SK-N-SH (cell line): ENCODE measurements at regions not wholly inside any gene's neighbourhood (a gene's known extent, or its start where the extent isn't known, plus 50 kb on each side); places are given as distances from the start of the nearest gene placed in this dataset.

Source experiments
- CTCF ChIA-PET: fragments of 300-600, 350-600 bp; formaldehyde crosslinking; extraction: SDS; loops from one replicate; lab custom pipeline; 2021; lab: Yijun Ruan, JAX
- POLR2A ChIA-PET: fragments of 350-600 bp; sonication (Branson Sonifier 250); formaldehyde crosslinking; extraction: SDS; loops from one replicate; lab custom pipeline; 2020; ENCODE audit warnings: antibody characterized with exemption, inconsistent platforms; lab: Yijun Ruan, JAX
- DNase-seq: peaks from one replicate; pipeline ENCODE4 v3.0.0; 2012
- H2AFZ ChIP-seq: fragments of 200-600 bp; sonication (generic); 2 replicates; pipeline ENCODE4 v1.8.1; 2016; ENCODE audit warnings: antibody characterized with exemption, mild to moderate bottlenecking, low read depth
- H3F3A ChIP-seq: fragments of 200-600 bp; sonication (generic); replicated peaks from 2 replicates; pipeline ENCODE3; 2016; ENCODE audit warnings: antibody characterized with exemption, mild to moderate bottlenecking; ENCODE audit not compliant: insufficient read depth
- H3K27ac ChIP-seq, 2 experiments: fragments of 200-500 bp in 1 of 2; fragments of 200-600 bp in 1 of 2; sonication (Bioruptor generic) in 1 of 2; sonication (generic), shearing (Covaris generic) in 1 of 2; 2 replicates each; pipeline versions ENCODE4 v1.5.1 to v1.6.1; 2014 to 2016; ENCODE audit warnings: low read depth in 2 of 2, inconsistent platforms in 1 of 2, low read length in 1 of 2, mild to moderate bottlenecking in 1 of 2, mixed read lengths in 1 of 2
- H3K27me3 ChIP-seq: fragments of 200-600 bp; sonication (generic), shearing (Covaris generic); 2 replicates; pipeline ENCODE4 v1.6.1; 2016; ENCODE audit warnings: mixed run types; ENCODE audit not compliant: insufficient read depth
- H3K36me3 ChIP-seq, 2 experiments: fragments of 200-500 bp in 1 of 2; fragments of 200-600 bp in 1 of 2; sonication (Bioruptor generic) in 1 of 2; sonication (generic) in 1 of 2; replicated peaks in 1 of 2; 2 replicates each; pipeline versions ENCODE3 to v1.5.1; 2014 to 2016; ENCODE audit warnings: low read length in 1 of 2, mild to moderate bottlenecking in 1 of 2; ENCODE audit not compliant: insufficient read depth in 2 of 2, control insufficient read depth in 1 of 2
- H3K4me1 ChIP-seq, 2 experiments: fragments of 200-500 bp in 1 of 2; fragments of 200-600 bp in 1 of 2; sonication (Bioruptor generic) in 1 of 2; sonication (generic), shearing (Covaris generic) in 1 of 2; 2 replicates each; pipeline versions ENCODE4 v1.5.1 to v1.6.1; 2014 to 2016; ENCODE audit warnings: low read depth in 1 of 2, low read length in 1 of 2, mixed run types in 1 of 2; ENCODE audit not compliant: insufficient read depth in 2 of 2, control insufficient read depth in 1 of 2
- H3K4me2 ChIP-seq: fragments of 200-600 bp; sonication (generic), shearing (Covaris generic); 2 replicates; pipeline ENCODE4 v1.6.1; 2017; ENCODE audit warnings: mixed run types
- H3K4me3 ChIP-seq, 2 experiments: fragments of 200-500 bp in 1 of 2; fragments of 200-600 bp in 1 of 2; sonication (Bioruptor generic) in 1 of 2; sonication (generic), shearing (Covaris generic) in 1 of 2; 2 replicates each; pipeline versions ENCODE4 v1.5.1 to v1.8.1; 2014 to 2016; ENCODE audit warnings: low read depth in 2 of 2, inconsistent platforms in 1 of 2, low read length in 1 of 2, mild to moderate bottlenecking in 1 of 2, mixed read lengths in 1 of 2, moderate library complexity in 1 of 2
- H3K79me2 ChIP-seq: fragments of 200-600 bp; sonication (generic); 2 replicates; pipeline ENCODE4 v1.8.1; 2017; ENCODE audit warnings: mild to moderate bottlenecking; ENCODE audit not compliant: insufficient read depth
- H3K9ac ChIP-seq: fragments of 200-600 bp; sonication (generic); 2 replicates; pipeline ENCODE4 v1.6.1; 2017; ENCODE audit warnings: mixed run types
- H3K9me2 ChIP-seq: fragments of 200-600 bp; sonication (generic); 2 replicates; pipeline ENCODE4 v1.6.1; 2017; ENCODE audit warnings: mixed run types
- H3K9me3 ChIP-seq: fragments of 200-600 bp; sonication (generic); 2 replicates; pipeline ENCODE4 v1.6.1; 2017; ENCODE audit warnings: mixed run types, mild to moderate bottlenecking, moderate library complexity
- H4K20me1 ChIP-seq: fragments of 200-600 bp; sonication (generic); 2 replicates; pipeline ENCODE4 v1.6.1; 2017; ENCODE audit warnings: mild to moderate bottlenecking, mixed run types; ENCODE audit not compliant: insufficient read depth
- EP300 ChIP-seq, 2 experiments: IDR thresholded peaks; 2 replicates each; pipeline versions ENCODE4 v1.4.0 to v1.6.1; 2012; ENCODE audit warnings: borderline replicate concordance in 1 of 2, low read depth in 1 of 2, low read length in 1 of 2
- FOSL2 ChIP-seq: IDR thresholded peaks from 2 replicates; pipeline ENCODE4 v1.4.0; 2012; ENCODE audit warnings: low read depth, mild to moderate bottlenecking, moderate library complexity, borderline replicate concordance
- GABPA ChIP-seq: IDR thresholded peaks from 2 replicates; pipeline ENCODE4 v1.4.0; 2012; ENCODE audit warnings: low read depth, mild to moderate bottlenecking
- GATA2 ChIP-seq: sonication (generic); formaldehyde crosslinking; IDR thresholded peaks from 2 replicates; pipeline ENCODE4 v1.5.0; 2020; ENCODE audit warnings: mild to moderate bottlenecking, missing genetic modification reagents
- MEF2A ChIP-seq: IDR thresholded peaks from 2 replicates; pipeline ENCODE4 v1.4.0; 2012; ENCODE audit warnings: low read depth, borderline replicate concordance
- MXI1 ChIP-seq: IDR thresholded peaks from 2 replicates; pipeline ENCODE4 v1.6.1; 2012; ENCODE audit warnings: mild to moderate bottlenecking, low read depth, low read length, improper control_type of control experiment
- POLR2AphosphoS5 ChIP-seq: IDR thresholded peaks from 2 replicates; pipeline ENCODE4 v1.6.1; 2012; ENCODE audit warnings: low read depth, low read length
- RCOR1 ChIP-seq: fragments of 150-350 bp; IDR thresholded peaks from 2 replicates; pipeline ENCODE4 v1.6.1; 2017; ENCODE audit warnings: antibody characterized with exemption, low read length
- SIN3A ChIP-seq: IDR thresholded peaks from 2 replicates; pipeline ENCODE4 v1.6.1; 2012; ENCODE audit warnings: low read depth, mild to moderate bottlenecking, low read length, moderate library complexity, borderline replicate concordance
- SMC3 ChIP-seq: IDR thresholded peaks from 2 replicates; pipeline ENCODE4 v1.6.1; 2012; ENCODE audit warnings: low read depth, low read length, improper control_type of control experiment
- TAF1 ChIP-seq: IDR thresholded peaks from 2 replicates; pipeline ENCODE4 v1.6.1; 2012; ENCODE audit warnings: low read depth, mild to moderate bottlenecking, low read length, moderate library complexity, borderline replicate concordance
- TEAD4 ChIP-seq: IDR thresholded peaks from 2 replicates; pipeline ENCODE4 v1.4.0; 2012; ENCODE audit warnings: mild to moderate bottlenecking, borderline replicate concordance; ENCODE audit not compliant: insufficient read depth
- WGBS: methylation state at CpG from one replicate; pipeline ENCODE4 v1.1.6; 2017; ENCODE audit warnings: low lambda C conversion rate; 5-methylcytosine and 5-hydroxymethylcytosine counted together
- TF ChIP-seq, protein P1 (sequence below): IDR thresholded peaks from 2 replicates; pipeline ENCODE4 v1.4.0; 2012; ENCODE audit warnings: low read depth
- TF ChIP-seq, protein P2 (sequence below): IDR thresholded peaks from 2 replicates; pipeline ENCODE4 v1.4.0; 2012; ENCODE audit warnings: low read depth, borderline replicate concordance
- TF ChIP-seq, protein P3 (sequence below): IDR thresholded peaks from 2 replicates; pipeline ENCODE4 v1.4.0; 2012; ENCODE audit warnings: low read depth, borderline replicate concordance
- TF ChIP-seq, protein P4 (sequence below): IDR thresholded peaks from 2 replicates; pipeline ENCODE4 v1.6.1; 2012; ENCODE audit warnings: mild to moderate bottlenecking, low read depth, low read length, moderate library complexity
- TF ChIP-seq, protein P5 (sequence below): fragments of 200-600 bp; sonication (generic); IDR thresholded peaks from 2 replicates; pipeline ENCODE4 v1.6.1; 2017; ENCODE audit warnings: antibody characterized with exemption, mild to moderate bottlenecking, moderate library complexity

DNA sequence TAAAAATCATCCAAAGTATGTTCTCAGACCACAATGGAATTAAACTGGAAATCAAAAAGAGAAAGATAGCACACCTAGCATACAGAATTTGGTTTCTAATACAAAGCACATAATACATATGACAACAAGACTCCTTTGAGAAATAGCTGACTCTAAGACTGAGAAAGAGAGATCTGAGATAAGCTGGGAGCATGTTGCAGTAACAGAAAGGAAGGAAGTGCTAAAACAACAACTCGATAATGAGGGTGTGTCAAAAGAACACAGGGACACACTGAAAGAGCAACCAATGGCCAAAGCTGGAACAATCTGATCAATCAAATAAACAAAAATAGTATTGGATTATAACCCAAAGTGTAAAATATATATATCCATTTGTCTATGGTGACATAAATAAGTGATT, 586.6 kb downstream of the C4orf33 start:
- H3K9ac ChIP-seq: no peak overlapping the region
- H3K27me3 ChIP-seq: no peaks in the 10 kb centered on the region
- no peaks in the 10 kb centered on the region; the same call in 1 of the 2 replicates for H3K9me2 ChIP-seq
- no peak overlapping the region for H3K27ac ChIP-seq
- TF ChIP-seq MEF2A (no peak), SIN3A (no peak), GATA2 (no peak), MXI1 (no peak), FOSL2 (no peak)
- TF ChIP-seq, protein P1, sequence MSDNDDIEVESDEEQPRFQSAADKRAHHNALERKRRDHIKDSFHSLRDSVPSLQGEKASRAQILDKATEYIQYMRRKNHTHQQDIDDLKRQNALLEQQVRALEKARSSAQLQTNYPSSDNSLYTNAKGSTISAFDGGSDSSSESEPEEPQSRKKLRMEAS: no peak
- TF ChIP-seq, protein P2, sequence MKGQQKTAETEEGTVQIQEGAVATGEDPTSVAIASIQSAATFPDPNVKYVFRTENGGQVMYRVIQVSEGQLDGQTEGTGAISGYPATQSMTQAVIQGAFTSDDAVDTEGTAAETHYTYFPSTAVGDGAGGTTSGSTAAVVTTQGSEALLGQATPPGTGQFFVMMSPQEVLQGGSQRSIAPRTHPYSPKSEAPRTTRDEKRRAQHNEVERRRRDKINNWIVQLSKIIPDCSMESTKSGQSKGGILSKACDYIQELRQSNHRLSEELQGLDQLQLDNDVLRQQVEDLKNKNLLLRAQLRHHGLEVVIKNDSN: no peak
- ChIA-PET POLR2A (no interaction called here), CTCF (no interaction called here)
- DNase-seq: no peak
- no peaks in the 10 kb centered on the region for H3K79me2 ChIP-seq
- H2AFZ ChIP-seq: no peak overlapping the region
- no peaks in the 10 kb centered on the region for H3K36me3 ChIP-seq
- H4K20me1 ChIP-seq: no peaks in the 10 kb centered on the region
- H3K4me2 ChIP-seq: no peak overlapping the region
- no peaks in the 10 kb centered on the region for H3F3A ChIP-seq
- H3K4me1 ChIP-seq: no peaks in the 10 kb centered on the region
- no peaks in the 10 kb centered on the region for H3K9me3 ChIP-seq
- WGBS: 10% methylated on average over 1 of the region's 1 CpG
- H3K4me3 ChIP-seq: no peak overlapping the region

DNA sequence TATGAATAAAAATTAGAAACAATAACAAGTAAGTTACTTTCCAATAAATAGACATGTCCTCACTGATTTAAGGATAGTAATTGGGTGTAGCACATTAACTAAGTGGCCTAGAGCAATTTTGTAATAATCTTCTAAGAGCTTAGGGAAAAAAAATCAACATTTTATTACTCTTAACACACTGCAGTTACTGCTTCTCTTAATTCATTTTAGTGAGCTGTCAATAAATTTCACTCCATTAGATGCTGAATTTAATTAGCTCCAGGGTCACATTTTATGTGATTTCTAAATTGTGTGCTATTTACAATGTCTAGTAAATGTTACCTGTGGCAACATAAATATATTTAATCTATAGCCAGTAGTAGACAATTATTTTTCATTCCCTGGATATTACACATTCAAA, 612.0 kb downstream of the C4orf33 start:
- Histone ChIP-seq H3K4me3 (no peak overlapping the region), H3K79me2 (no peaks in the 10 kb centered on the region), H3K9me3 (no peaks in the 10 kb centered on the region), H4K20me1 (no peaks in the 10 kb centered on the region), H3K4me2 (no peak overlapping the region), H3K27me3 (no peaks in the 10 kb centered on the region), H3K27ac (no peak overlapping the region), H3K36me3 (no peaks in the 10 kb centered on the region), H3K9ac (no peak overlapping the region), H3K9me2 (no peaks in the 10 kb centered on the region), H3K4me1 (no peaks in the 10 kb centered on the region), H2AFZ (no peak overlapping the region), H3F3A (no peaks in the 10 kb centered on the region)
- POLR2A ChIA-PET: no interaction called here
- CTCF ChIA-PET: no interaction called here
- no peak for DNase-seq
- TF ChIP-seq, protein P3, sequence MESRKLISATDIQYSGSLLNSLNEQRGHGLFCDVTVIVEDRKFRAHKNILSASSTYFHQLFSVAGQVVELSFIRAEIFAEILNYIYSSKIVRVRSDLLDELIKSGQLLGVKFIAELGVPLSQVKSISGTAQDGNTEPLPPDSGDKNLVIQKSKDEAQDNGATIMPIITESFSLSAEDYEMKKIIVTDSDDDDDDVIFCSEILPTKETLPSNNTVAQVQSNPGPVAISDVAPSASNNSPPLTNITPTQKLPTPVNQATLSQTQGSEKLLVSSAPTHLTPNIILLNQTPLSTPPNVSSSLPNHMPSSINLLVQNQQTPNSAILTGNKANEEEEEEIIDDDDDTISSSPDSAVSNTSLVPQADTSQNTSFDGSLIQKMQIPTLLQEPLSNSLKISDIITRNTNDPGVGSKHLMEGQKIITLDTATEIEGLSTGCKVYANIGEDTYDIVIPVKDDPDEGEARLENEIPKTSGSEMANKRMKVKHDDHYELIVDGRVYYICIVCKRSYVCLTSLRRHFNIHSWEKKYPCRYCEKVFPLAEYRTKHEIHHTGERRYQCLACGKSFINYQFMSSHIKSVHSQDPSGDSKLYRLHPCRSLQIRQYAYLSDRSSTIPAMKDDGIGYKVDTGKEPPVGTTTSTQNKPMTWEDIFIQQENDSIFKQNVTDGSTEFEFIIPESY: no peak
- TF ChIP-seq SMC3 (no peak), SIN3A (no peak), TAF1 (no peak), EP300 (IDR thresholded peaks at IDR 0.05; ENCODE audit: borderline replicate concordance in 1 of 2, low read depth in 1 of 2, low read length in 1 of 2) (no peak), TEAD4 (no peak), RCOR1 (no peak), POLR2AphosphoS5 (no peak), GABPA (no peak), MXI1 (no peak)
- TF ChIP-seq, protein P4, sequence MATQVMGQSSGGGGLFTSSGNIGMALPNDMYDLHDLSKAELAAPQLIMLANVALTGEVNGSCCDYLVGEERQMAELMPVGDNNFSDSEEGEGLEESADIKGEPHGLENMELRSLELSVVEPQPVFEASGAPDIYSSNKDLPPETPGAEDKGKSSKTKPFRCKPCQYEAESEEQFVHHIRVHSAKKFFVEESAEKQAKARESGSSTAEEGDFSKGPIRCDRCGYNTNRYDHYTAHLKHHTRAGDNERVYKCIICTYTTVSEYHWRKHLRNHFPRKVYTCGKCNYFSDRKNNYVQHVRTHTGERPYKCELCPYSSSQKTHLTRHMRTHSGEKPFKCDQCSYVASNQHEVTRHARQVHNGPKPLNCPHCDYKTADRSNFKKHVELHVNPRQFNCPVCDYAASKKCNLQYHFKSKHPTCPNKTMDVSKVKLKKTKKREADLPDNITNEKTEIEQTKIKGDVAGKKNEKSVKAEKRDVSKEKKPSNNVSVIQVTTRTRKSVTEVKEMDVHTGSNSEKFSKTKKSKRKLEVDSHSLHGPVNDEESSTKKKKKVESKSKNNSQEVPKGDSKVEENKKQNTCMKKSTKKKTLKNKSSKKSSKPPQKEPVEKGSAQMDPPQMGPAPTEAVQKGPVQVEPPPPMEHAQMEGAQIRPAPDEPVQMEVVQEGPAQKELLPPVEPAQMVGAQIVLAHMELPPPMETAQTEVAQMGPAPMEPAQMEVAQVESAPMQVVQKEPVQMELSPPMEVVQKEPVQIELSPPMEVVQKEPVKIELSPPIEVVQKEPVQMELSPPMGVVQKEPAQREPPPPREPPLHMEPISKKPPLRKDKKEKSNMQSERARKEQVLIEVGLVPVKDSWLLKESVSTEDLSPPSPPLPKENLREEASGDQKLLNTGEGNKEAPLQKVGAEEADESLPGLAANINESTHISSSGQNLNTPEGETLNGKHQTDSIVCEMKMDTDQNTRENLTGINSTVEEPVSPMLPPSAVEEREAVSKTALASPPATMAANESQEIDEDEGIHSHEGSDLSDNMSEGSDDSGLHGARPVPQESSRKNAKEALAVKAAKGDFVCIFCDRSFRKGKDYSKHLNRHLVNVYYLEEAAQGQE: no peak
- TF ChIP-seq, protein P1: no peak
- TF ChIP-seq, protein P2: no peak
- TF ChIP-seq, protein P5, sequence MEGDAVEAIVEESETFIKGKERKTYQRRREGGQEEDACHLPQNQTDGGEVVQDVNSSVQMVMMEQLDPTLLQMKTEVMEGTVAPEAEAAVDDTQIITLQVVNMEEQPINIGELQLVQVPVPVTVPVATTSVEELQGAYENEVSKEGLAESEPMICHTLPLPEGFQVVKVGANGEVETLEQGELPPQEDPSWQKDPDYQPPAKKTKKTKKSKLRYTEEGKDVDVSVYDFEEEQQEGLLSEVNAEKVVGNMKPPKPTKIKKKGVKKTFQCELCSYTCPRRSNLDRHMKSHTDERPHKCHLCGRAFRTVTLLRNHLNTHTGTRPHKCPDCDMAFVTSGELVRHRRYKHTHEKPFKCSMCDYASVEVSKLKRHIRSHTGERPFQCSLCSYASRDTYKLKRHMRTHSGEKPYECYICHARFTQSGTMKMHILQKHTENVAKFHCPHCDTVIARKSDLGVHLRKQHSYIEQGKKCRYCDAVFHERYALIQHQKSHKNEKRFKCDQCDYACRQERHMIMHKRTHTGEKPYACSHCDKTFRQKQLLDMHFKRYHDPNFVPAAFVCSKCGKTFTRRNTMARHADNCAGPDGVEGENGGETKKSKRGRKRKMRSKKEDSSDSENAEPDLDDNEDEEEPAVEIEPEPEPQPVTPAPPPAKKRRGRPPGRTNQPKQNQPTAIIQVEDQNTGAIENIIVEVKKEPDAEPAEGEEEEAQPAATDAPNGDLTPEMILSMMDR: no peak
